ENCODE measurements at regions not wholly inside any gene's neighbourhood (a gene's known extent, or its start where the extent isn't known, plus 50 kb on each side); places are given as distances from the start of the nearest gene placed in this dataset.
A peak's percentile ranks its signal among the peaks of the same experiment; 100 is the strongest.
"Not testable (repeated sequence)": the region's sequence is repeated elsewhere in the genome, so short reads cannot be mapped to it uniquely, and the experiment has no call there.

DNA sequence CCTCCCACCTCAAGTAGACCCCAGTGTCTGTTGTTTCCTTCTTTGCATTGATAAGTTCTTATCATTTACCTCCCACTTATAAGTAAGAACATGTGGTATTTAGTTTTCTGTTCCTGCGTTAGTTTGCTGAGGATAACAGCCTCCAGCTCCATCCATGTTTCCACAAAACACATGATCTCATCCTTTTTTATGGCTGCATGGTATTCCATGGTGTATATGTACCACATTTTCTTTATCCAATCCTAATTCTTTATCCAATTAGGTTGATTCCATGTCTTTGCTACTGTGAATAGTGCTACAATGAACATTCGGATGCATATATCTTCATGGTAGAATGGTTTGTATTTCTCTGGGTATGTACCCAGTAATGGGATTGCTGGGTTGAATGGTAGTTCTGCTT is 102.5 kb upstream of the UGP2 start:
- DNase-seq (ENCODE audit: low spot score): not testable (repeated sequence)

DNA sequence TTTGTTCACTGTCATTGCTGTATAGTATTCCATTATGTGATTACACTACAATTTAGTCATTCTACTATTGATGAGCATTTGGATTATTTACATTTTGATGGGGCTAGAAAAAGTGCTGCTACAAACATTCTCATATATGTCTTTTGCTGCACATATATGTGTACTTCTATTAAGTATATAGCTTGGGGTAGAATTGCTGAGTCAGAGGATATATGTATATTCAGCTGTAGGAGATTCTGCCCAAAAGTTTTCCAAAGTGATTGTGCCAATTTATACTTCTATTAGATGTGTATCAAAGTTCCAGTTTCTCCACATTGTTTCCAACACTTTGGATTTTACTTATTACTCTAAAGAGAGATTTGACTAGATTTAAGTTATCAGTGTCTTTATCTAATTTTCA is 101.7 kb upstream of the UGP2 start:
- DNase-seq (ENCODE audit: low spot score): no peak

DNA sequence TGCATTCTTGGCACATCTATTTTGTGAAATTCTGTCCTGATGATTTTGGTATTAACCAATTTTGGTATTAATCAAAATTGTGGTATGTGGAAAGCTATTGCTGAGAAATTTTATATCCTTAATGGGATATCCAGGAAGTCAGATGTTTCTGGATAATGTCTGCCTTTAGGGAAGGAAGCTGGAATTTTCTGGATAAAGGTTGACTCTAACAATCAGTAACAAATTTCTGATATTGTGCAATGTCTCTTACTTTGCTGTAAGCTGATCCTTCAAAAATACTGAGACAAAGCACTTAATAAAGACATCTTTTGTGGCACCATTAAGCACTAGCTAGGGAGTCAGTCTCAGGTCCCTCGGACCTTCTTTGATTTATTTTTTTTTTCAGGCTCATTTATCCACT is 100.8 kb upstream of the UGP2 start:
- DNase-seq (ENCODE audit: low spot score): no peak

DNA sequence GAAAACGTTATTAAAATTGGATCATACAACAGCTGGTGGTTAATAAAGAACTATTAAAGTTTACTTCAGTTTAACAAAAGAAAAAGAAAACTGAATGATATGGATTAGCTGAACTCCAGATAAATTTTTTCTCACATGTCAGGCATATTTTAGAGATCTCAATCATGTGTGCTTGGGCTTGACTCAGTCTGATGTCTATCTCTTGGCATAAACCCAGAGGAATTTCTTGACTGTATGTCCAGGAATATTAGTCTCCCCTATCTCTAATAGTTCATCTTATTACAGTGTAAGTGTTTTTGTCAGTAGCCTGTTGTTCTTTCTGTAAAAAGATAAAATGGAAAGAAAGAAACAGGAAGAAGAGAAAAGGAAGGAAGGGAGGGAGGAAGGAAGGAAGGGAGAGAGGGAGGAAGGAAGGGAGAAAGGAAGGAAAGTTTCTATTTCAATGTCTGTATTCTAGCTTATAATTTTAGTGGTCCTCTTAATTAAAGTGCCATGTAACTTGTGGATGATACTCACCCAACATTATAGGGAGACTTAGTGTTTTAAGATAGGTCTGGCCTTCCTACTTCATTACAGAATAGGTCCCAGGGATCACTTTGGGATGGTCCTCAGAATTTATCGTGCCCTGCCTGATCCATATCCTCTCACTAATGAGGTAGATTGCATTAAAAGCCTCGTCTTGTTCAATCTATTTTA is 99.7 kb upstream of the UGP2 start:
- peak; percentile 5 for DNase-seq (ENCODE audit: low spot score)

DNA sequence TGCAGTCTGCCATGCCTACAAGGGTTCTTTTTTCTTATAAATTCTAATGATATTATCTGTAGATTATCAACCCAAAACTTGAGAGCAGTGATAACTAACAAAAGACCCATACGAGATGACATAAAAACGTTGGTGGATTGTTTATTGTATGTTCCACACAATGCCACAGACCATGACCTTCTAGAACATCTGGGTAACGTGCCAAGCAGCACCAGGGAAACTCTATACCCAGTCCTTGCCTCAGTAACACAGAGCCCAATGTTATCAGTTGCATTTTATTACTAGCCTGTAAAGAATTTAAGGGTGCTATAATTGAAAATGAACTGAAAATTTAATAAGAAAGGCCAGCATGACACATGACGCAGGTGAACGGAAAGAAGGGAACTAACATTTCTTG is 99.1 kb upstream of the UGP2 start:
- no peak for DNase-seq (ENCODE audit: low spot score)

DNA sequence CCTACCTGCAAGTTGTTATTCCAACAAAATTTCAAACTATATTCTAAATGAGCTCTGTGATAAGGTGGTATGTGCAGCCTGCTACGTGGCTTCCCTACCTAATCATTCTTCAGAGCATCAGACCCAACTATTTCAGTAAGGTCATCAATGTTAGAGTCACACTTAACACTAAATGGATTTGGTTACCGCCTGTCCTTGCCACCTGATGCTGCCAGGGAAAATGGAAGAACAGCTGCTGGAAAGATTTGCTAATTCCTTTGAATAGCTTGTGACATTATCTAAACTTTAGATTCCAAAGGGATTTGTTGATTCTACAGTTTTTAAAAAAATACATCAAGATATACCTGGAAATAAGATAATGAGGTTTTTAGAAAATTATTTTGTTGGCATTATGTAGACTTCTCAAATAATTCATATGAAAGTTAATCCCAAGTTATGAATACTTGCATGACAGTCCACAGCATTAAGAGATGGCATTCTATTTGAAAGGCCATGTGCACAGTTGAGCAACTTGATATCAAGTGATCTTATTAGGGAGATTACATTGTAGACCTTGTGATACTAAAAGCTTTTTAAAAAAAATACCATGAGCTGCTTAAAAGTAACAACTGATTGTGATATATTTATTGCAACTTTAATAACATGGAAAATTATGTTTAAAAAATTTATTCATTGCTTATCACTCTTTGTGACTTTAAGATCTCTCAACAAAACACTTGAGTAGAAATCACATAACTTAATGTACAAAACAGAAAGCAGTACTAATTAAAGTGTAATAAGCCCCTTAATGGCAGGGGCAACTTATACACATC is 98.3 kb upstream of the UGP2 start:
- DNase-seq (ENCODE audit: low spot score): no peak

DNA sequence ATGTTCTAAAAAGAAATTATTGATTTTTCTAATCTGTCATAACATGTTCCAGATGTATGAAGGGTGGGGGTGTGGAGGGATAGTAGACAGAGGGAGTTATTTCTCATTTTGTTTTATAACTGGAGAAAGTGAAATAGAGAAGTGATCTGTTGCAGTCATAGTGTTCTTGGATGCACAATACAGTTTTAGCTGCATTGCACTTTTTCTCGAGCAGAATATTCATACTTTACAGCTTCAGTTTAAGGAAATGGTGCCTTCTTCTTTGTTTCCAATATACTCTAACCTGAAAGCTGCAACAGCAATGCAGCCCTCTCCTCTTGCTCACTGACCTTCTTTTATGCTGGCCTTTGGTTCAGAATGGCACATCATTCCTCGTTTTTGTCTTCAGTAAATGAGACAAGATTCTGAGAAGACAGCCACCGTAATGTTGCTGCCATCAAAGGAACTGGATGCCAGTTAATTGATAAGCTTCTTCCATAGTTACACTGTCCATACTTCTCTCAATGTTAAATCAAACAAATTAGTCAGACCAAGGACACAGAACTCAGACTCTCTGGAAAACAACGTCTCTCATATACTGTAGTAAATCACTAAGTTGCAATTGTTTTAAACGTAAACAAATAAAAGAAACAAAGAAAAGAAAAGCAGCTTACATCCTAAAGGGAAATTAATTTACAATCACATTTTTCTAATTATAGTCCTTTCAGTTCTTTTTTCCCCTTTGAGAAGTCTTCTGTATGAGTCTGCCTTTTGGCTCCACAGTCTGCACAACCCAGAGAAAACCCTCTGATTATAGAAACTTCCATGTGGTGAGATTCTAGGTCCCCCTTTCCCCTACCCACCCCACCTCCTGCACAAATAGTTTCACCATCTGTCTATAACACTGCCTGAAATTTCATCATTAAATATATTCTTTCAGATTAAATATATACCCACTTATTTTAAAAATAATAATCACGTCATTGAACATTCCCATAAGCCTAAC is 97.4 kb upstream of the UGP2 start:
- no peak for DNase-seq (ENCODE audit: low spot score)

DNA sequence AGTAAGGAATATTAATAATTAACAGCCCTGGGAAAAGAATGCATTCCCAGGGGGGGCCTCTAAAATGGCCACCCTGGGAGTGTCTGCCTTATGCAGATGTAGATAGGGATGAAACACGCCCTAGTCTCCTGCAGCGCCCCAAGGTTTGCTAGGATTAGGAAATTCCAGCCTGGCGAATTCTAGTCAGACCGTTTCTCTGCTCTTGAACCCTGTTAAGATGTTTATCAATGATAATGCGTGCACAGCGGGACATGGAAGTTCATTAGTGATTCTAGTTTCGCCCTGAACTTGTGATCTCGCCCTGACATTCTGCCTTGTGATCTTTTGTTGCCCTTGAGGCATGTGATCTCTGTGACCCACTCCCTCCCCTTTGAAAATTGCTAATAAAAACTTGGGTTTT is 95.1 kb upstream of the UGP2 start:
- not testable (repeated sequence) for DNase-seq (ENCODE audit: low spot score)

DNA sequence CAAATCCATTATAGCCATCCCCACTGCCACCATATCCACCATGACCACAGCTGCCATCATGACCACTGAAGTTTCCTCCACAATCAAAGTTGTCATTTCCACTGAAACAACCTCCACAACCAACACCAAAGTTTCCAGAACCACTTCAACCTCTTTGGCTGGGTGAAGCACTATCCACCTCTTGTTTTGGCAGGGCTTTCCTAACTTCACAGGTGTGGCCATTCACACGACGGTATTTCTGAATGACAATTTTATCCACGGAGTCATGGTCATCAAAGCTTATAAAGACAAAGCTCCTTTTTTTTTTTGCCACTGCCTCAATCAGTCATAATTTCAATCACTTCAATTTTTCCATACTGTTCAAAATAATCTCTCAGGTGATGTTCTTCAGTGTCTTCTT is 89.8 kb upstream of the UGP2 start:
- DNase-seq (ENCODE audit: low spot score): no peak

DNA sequence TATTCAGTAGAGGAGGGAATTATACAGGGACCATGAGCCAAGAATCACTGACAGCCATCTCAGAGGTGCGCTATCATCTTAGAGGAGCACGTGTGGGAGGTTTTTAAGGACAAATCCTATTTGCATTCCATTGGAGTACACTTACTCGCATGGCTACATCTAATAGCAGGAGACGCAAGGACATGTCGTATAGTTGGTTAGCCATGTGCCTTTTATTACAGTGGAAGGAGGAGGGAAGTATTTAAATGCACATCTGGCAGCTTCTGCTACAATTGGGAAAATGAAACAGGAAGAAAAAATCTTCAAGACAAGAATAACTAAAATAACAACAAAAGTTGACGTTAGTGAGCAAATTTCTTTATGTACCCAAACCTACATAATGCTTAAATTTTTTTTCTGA is 86.5 kb upstream of the UGP2 start:
- no peak for DNase-seq (ENCODE audit: low spot score)

DNA sequence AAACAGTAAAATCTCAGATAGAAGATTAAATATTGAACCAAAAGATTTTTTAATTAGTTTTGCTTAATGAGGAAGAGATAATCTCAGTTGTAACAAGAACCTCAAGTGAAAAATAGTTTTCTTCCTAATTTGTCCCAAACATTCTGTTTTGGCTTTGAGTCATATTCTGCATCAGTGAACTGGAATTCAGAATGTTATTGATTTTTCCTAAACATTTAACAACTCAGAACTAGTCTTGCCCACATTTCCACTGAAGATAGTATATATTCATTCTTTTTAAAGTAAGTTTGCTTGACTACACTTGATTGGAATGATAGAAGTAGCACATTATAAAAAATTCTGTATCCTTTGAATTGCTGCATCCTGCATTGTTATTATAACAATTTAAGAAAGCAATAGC is 85.7 kb upstream of the UGP2 start:
- no peak for DNase-seq (ENCODE audit: low spot score)

DNA sequence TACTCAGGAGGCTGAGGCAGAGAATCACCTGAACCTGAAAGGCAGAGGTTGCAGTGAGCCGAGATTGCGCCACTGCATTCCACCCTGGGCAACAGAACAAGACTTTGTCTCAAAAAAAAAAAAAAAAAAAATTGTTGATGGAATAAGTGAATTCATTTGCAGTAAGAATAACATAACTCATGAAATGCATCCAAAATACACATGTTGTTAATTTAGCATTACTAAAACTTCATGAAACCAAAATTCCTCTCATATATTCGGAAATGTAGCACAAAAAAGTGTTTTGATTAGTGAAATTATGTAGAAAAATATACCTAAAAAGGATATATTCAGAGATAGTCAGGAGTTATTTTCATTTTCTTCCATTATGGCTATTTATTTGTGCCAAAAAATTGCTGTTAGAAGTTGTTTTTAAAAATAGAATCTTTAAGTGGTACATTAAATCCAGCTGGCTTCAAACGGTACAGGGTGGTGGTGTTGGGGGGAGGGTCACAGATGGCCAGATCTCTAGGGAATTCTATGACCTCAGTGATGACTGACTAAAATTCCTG is 78.2 kb upstream of the UGP2 start:
- no peak for DNase-seq (ENCODE audit: low spot score)

DNA sequence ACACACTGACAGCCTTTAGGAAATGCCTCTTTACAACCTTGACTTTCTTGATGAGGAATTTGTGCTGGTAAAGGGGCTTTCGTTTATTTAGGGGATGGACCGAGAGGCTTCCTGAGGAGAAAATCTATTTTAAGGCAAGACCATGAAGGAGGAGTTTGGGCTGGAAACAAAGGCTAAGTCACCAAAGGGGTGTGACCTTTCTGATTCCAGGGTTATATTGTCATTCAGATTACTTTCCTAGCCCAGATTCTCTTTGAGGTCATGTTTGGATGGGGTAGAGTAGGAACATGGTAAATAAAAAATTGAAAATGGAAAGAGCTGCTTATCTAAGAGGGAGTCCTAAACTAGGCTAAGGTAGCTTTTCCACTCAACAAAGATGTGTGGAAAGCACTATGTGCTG is 77.1 kb upstream of the UGP2 start:
- no peak for DNase-seq (ENCODE audit: low spot score)

DNA sequence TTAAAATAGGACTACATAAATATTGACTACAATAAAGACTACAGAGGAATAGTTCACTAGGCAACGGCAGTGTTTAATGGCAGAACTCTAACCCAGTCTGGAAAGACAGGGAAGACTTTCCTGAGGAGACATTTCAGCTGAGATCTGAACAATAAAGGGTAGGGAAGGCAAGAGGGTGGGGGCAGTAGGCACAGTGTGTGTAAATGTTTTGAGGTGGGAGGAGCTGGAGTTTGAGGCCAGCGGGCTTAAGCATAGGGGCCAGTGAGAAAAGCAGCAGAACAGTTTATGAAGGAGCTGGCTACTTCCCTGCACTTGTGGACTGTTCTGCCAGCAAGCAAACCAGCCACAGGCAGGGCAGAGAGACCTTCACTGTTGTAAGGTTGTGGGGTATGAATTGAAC is 76.6 kb upstream of the UGP2 start:
- no peak for DNase-seq (ENCODE audit: low spot score)

DNA sequence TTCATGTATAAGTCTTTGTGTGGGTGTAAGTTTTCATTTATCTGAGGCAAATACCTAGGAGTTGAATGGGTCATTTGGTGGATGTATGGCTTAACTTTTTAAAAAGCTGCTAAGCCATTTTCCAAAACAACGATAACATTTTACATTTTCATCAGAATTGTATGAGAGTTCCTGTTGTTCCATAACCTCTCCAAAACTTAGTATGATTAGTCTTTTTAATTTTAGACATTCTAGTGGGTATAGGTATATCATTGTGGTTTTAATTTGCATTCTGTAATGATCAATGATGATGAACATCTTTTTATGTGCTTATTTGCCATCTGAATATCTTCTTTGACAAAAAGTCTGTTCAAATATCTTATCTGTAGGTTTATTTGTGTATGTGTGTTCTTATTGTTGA is 74.4 kb upstream of the UGP2 start:
- no peak for DNase-seq (ENCODE audit: low spot score)

DNA sequence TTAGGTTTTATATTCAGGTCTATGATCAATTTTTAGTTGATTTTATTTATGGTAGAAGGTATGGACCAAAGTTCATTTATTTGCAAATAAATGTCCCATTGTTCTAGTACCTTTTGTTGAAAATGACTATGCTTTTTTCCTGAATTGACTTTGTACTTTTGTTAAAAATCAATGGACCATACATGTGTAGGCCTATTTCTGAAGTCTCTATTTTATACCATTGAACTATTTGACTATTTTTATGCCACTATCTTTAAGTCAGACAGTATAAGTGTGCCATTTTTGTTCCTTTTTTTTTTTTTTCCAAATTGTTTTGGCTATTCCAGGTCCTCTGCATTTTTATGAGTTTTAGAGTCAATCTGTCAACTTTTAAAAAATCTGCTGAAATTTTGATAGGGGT is 73.6 kb upstream of the UGP2 start:
- no peak for DNase-seq (ENCODE audit: low spot score)

DNA sequence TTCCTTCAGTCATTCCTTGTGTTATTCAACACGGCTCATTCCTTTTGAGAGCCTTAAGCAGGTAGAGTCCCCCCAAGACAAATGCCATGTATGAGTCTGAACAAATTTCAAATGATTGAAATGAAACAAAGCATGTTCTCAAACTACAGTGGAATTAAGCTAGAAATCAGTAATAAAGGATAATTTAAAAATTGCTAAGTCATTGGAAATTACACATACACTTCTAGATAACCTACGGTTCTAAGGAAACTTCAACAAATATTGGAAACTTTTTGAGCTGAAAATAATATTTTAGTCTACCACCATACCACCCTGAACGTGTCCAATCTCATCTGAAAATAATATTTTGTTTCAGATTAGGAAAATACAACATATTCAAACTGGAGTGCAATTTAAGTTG is 71.8 kb upstream of the UGP2 start:
- no peak for DNase-seq (ENCODE audit: low spot score)

DNA sequence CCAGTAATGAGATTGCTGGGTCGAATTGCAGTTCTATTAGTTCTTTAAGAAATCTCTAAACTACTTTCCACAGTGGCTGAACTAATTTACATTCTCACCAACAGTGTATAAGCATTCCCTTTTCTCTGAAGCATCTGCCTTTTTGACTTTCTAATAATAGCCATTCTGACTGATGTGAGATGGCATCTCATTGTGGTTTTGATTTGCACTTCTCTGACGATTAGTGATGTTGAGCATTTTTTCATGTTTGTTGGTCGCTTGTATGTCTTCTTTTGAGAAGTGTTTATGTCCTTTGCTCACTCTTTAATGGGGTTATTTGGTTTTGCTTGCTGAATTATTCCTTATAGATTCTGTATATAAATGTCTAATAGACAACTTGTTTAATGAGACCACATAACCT is 69.6 kb upstream of the UGP2 start:
- DNase-seq (ENCODE audit: low spot score): no peak

DNA sequence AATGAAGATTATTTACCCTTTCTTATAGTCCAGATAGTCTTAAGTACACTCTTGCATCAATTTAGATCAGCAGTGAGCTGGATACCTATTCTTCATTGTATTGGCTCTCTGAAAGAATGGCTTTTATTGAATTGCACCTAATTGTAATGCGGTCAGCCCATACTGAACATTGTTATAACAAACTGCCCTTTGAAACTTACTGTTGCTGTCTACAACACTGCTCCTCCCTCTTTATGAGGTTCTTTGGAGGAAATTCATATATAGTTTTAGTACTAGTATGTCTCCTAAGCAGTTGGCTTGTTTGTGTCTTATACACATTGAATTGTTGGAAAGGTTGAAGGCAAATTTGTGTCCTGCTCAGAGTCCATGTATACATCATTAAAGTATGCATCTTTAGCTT is 66.5 kb upstream of the UGP2 start:
- no peak for DNase-seq (ENCODE audit: low spot score)

DNA sequence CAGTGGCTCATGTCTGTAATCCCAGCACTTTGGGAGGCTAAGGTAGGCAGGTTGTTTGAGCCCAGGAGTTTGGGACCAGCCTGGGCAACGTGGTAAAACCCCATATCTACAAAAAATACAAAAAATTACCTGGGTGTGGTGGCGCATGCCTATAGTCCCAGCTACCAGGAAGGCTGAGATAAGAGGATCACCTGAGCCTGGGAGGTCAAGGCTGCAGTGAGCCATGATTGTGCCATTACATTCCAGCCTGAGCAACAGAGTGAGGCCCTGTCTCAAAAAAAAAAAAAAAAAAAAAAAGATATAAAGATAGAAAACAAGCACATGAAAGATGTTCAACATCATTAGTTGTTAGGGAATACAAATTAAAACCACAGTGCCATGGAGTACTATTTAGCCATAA is 65.3 kb upstream of the UGP2 start:
- DNase-seq (ENCODE audit: low spot score): no peak

DNA sequence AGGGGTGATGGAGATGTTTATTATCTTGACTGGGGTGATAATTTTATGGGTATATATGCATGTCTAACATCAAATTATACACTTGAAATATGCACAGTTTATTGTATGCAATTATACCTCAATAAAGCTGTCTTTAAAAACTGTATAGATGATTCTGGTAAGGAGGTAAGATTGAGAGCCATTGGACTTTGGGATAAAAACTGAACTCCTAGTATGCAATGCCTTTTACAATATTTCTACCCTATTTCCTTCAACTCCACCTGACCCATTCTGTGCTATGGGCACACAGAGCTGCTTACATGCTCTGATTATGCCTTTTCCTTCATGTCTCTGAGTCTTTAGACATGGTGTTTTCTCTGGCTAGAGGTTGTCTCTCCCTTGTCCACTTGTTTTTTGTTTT is 63.9 kb upstream of the UGP2 start:
- DNase-seq (ENCODE audit: low spot score): no peak

DNA sequence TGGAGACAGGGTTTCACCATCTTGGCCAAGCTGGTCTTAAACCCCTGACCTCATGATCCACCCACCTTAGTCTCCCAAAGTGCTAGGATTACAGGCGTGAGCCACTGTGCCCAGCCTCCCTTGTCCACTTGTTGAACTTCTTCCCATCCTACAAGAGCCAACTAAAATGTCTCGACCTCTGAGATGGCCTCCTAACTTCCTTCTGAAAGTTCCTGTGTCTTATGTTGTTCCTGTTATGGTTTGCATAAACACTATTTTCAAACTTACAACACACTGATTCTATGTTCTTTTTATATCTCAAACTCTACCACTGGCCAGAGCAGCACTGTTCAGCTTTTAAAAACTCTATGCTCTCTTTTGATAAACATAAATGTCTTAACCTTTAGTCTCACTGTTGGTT is 63.3 kb upstream of the UGP2 start:
- DNase-seq (ENCODE audit: low spot score): no peak

All from A172 (cell line).